Skeletal muscle satellite cell (primary cell): ENCODE measurements at regions not wholly inside any gene's neighbourhood (a gene's known extent, or its start where the extent isn't known, plus 50 kb on each side); places are given as distances from the start of the nearest gene placed in this dataset. TPM values are rescaled to one million over a fixed set of nuclear protein-coding genes. Genes with fewer than 3 reads are reported as not detected.

Experiments
- H3K27me3 ChIP-seq: 2 replicates; pipeline ENCODE4 v1.7.0; 2013; ENCODE audit warnings: low read length; ENCODE audit not compliant: control insufficient read depth, insufficient read depth
- H3K36me3 ChIP-seq: 2 replicates; pipeline ENCODE4 v1.7.0; 2013; ENCODE audit warnings: mild to moderate bottlenecking, control low read depth, low read length; ENCODE audit not compliant: insufficient read depth
- H3K4me1 ChIP-seq: 2 replicates; pipeline ENCODE4 v1.7.0; 2013; ENCODE audit warnings: low read length; ENCODE audit not compliant: control insufficient read depth, insufficient read depth
- H3K4me2 ChIP-seq: 2 replicates; pipeline ENCODE4 v1.7.0; 2013; ENCODE audit warnings: mild to moderate bottlenecking, low read length
- H3K4me3 ChIP-seq: 2 replicates; pipeline ENCODE4 v1.7.0; 2013; ENCODE audit warnings: low read length
- H3K9ac ChIP-seq: 2 replicates; pipeline ENCODE4 v1.7.0; 2013; ENCODE audit warnings: mild to moderate bottlenecking, low read depth, low read length, moderate library complexity
- H3K9me3 ChIP-seq: replicated peaks from 2 replicates; pipeline ENCODE4 v1.7.0; 2013; ENCODE audit warnings: mild to moderate bottlenecking, control low read depth, low read length
- small RNA-seq: library from RNA; depleted of rRNA; stranded (forward); fragments of <200 nt; gene quantifications from one replicate; pipeline ENCODE3, GENCODE V24; 2012

GRCh38 chr15:67998599-67999133, 55.4 kb upstream of the PIAS1 start:
- Histone ChIP-seq H3K27me3 (no peaks in the 10 kb centered on the region), H3K4me3 (peak overlapping the region; percentile 25), H3K9ac (peak overlapping the region; percentile 14), H3K36me3 (no peaks in the 10 kb centered on the region), H3K9me3 (no peaks in the 10 kb centered on the region), H3K4me2 (peak overlapping the region; percentile 69), H3K4me1 (peaks cover 13% of the 10 kb centered on the region)

DNA sequence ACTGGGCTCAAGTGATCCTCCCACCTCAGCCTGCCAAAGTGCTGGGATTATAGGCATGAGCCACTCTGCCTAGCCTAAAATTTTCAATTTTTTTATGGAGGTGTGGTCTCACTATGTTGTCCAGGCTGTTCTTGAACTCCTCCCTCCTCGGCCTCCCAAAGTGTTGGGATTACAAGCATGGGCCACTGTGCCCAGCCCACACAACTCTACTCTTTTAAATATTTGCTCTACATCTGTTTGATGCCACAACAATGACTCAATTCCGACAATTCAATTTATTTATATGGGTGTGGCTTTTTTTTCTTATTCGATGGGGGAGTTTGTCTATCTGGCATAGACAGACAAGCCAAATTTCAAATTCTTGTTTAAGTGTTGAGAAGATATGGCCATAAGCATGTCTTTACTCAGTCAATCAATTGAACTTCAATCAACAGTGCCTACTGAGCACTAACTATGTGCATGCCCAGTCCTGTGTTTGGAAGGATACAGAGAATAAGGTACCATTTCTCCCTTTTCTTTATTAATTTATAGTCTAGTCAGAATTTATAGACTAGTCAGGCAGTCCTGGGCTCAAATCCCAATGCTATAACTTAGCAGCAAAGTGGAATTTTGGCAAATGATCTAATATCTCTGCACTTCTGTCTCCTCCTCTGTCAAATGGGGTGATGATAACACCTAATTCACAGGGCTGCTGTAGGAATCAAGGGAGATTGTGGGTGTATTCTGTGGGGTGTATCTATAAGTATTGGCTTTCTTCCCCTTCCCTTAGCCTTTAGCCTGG, 54.6 kb upstream of the PIAS1 start:
- peaks cover 13% of the 10 kb centered on the region for H3K4me1 ChIP-seq
- H3K27me3 ChIP-seq: no peaks in the 10 kb centered on the region
- no peaks in the 10 kb centered on the region for H3K36me3 ChIP-seq
- H3K9me3 ChIP-seq: no peaks in the 10 kb centered on the region
- H3K4me2 ChIP-seq: peak overlapping the region; percentile 69
- H3K9ac ChIP-seq: no peak overlapping the region
- no peak overlapping the region for H3K4me3 ChIP-seq

GRCh38 chr15:68000754-68001153, 53.4 kb upstream of the PIAS1 start:
- peaks cover 13% of the 10 kb centered on the region for H3K4me1 ChIP-seq
- no peaks in the 10 kb centered on the region for H3K36me3 ChIP-seq
- no peak overlapping the region for H3K9ac ChIP-seq
- H3K4me2 ChIP-seq: no peak overlapping the region
- H3K27me3 ChIP-seq: no peaks in the 10 kb centered on the region
- H3K4me3 ChIP-seq: no peak overlapping the region
- H3K9me3 ChIP-seq: no peaks in the 10 kb centered on the region

GRCh38 chr15:68001811-68002210, 52.3 kb upstream of the PIAS1 start:
- H3K9me3 ChIP-seq: no peaks in the 10 kb centered on the region
- peaks cover 13% of the 10 kb centered on the region for H3K4me1 ChIP-seq
- H3K9ac ChIP-seq: no peak overlapping the region
- H3K27me3 ChIP-seq: peaks cover 3% of the 10 kb centered on the region
- no peaks in the 10 kb centered on the region for H3K36me3 ChIP-seq
- no peak overlapping the region for H3K4me2 ChIP-seq
- no peak overlapping the region for H3K4me3 ChIP-seq

GRCh38 chr15:68003297-68003696, 50.8 kb upstream of the PIAS1 start:
- peaks cover 4% of the 10 kb centered on the region for H3K27me3 ChIP-seq
- H3K4me1 ChIP-seq: peaks cover 12% of the 10 kb centered on the region
- H3K9me3 ChIP-seq: no peaks in the 10 kb centered on the region
- no peaks in the 10 kb centered on the region for H3K36me3 ChIP-seq
- no peak overlapping the region for H3K4me2 ChIP-seq
- H3K4me3 ChIP-seq: no peak overlapping the region
- no peak overlapping the region for H3K9ac ChIP-seq

Small RNA genes lying in the stretch of these regions (small RNA-seq; reads per million reads assigned to genes)
- not detected for gene AC022254.1
